Endothelial cell of umbilical vein (primary cell): ENCODE measurements at regions not wholly inside any gene's neighbourhood (a gene's known extent, or its start where the extent isn't known, plus 50 kb on each side); places are given as distances from the start of the nearest gene placed in this dataset.

Experiments used
- EZH2 ChIP-seq: IDR thresholded peaks from 2 replicates; pipeline ENCODE4 v1.6.1; 2012; ENCODE audit warnings: borderline replicate concordance, low read depth, mild to moderate bottlenecking, moderate library complexity, low read length, inconsistent platforms; ENCODE audit not compliant: severe bottlenecking
- FOS ChIP-seq: IDR thresholded peaks from 2 replicates; pipeline ENCODE4 v1.6.1; 2011; ENCODE audit warnings: mild to moderate bottlenecking, low read length, moderate library complexity, borderline replicate concordance; ENCODE audit not compliant: insufficient read depth
- JUN ChIP-seq: IDR thresholded peaks from 2 replicates; pipeline ENCODE4 v1.6.1; 2011; ENCODE audit warnings: borderline replicate concordance, low read depth; ENCODE audit not compliant: insufficient read length, insufficient read depth
- POLR2A ChIP-seq: IDR thresholded peaks from 2 replicates; pipeline ENCODE4 v1.6.1; 2012; ENCODE audit warnings: low read depth, mild to moderate bottlenecking, control low read depth, low read length
- POLR2AphosphoS5 ChIP-seq: IDR thresholded peaks from 2 replicates; pipeline ENCODE4 v1.6.1; 2012; ENCODE audit warnings: low read depth, mild to moderate bottlenecking, control low read depth, low read length, moderate library complexity; ENCODE audit not compliant: insufficient read depth
- TF ChIP-seq, protein P1 (sequence below), 2 donors: IDR thresholded peaks; 1 replicate in 1 of 2; 2 replicates in 1 of 2; pipeline ENCODE4 v1.5.1; 2011; ENCODE audit warnings: low read length in 2 of 2, mild to moderate bottlenecking in 2 of 2, moderate library complexity in 2 of 2, control low read depth in 1 of 2, inconsistent platforms in 1 of 2, low read depth in 1 of 2; ENCODE audit not compliant: insufficient read depth in 1 of 2; ENCODE audit errors: extremely low read depth in 1 of 2

DNA sequence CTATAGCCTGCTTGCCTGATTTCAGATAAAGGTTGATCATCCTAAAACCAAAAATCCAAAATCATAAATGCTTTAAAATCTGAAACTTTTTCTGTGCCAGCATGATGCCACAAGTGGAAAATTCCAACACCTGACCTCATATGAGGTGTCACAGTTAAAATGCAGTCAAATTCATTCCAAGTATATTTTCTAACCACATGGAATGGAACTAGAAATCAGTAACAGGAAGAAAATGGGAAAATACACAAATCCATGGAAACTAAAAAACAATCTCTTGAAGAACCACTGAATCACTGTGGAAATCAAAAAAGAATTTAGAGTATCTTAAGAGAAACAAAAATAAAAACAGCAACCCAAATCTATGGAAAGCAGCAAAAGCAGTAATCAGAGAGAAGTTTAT is 297.5 kb upstream of the COX7C start:
- TF ChIP-seq, protein P1, sequence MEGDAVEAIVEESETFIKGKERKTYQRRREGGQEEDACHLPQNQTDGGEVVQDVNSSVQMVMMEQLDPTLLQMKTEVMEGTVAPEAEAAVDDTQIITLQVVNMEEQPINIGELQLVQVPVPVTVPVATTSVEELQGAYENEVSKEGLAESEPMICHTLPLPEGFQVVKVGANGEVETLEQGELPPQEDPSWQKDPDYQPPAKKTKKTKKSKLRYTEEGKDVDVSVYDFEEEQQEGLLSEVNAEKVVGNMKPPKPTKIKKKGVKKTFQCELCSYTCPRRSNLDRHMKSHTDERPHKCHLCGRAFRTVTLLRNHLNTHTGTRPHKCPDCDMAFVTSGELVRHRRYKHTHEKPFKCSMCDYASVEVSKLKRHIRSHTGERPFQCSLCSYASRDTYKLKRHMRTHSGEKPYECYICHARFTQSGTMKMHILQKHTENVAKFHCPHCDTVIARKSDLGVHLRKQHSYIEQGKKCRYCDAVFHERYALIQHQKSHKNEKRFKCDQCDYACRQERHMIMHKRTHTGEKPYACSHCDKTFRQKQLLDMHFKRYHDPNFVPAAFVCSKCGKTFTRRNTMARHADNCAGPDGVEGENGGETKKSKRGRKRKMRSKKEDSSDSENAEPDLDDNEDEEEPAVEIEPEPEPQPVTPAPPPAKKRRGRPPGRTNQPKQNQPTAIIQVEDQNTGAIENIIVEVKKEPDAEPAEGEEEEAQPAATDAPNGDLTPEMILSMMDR (IDR thresholded peaks at IDR 0.05; ENCODE audit: extremely low read depth in 1 of 2, insufficient read depth in 1 of 2, low read depth in 1 of 2, low read length in 2 of 2): no peak
- TF ChIP-seq POLR2AphosphoS5 (no peak), POLR2A (no peak), JUN (no peak), FOS (no peak), EZH2 (no peak)
